ENCODE measurements at regions not wholly inside any gene's neighbourhood (a gene's known extent, or its start where the extent isn't known, plus 50 kb on each side); places are given as distances from the start of the nearest gene placed in this dataset.

DNA sequence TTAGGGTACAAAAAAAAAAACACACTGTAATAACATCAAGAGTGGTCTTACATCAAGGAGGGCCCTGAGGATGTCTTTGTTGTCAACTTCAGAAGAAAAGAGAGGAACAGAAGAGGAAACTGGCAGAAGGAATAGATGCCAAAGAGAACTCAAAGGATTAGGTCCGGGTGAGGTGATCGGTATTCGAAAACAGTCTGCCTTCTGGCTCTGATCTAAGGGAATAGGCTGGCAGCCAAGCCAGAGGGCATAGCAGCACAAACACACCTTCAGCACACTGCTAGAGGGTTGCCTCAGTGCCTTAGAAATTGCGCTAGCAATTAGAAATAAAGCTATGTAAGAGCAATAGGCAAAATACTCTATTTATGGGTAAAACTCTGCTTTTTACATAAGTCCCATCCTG is 91.4 kb upstream of the TTC29 start:
- TF ChIP-seq CTCF (IDR thresholded peaks at IDR 0.05; ENCODE audit: poor library complexity) (no peak), EZH2 (IDR thresholded peaks at IDR 0.05; ENCODE audit: borderline replicate concordance) (no peak)
